Vagina (tissue), 2 donors: ENCODE measurements at regions not wholly inside any gene's neighbourhood (a gene's known extent, or its start where the extent isn't known, plus 50 kb on each side); places are given as distances from the start of the nearest gene placed in this dataset.

Source experiments
- DNase-seq, 2 donors: peaks; one replicate each; pipeline ENCODE4 v3.0.0-alpha.2; 2017; ENCODE audit errors: extremely low spot score in 2 of 2
- H3K27ac ChIP-seq: fragments of 200-600 bp; sonication (generic); one replicate; pipeline ENCODE4 v1.5.1; 2019
- H3K27me3 ChIP-seq: fragments of 200-600 bp; sonication (generic); one replicate; pipeline ENCODE4 v1.5.1; 2019
- H3K36me3 ChIP-seq, 2 donors: fragments of 200-600 bp; sonication (generic); one replicate each; pipeline ENCODE4 v1.5.1; 2017 to 2019
- H3K4me1 ChIP-seq: fragments of 200-600 bp; sonication (generic); one replicate; pipeline ENCODE4 v1.5.1; 2019
- H3K4me3 ChIP-seq, 2 donors: fragments of 200-600 bp; sonication (generic); 1 replicate in 1 of 2; 2 replicates in 1 of 2; pipeline ENCODE4 v1.5.1; 2016 to 2019
- H3K9me3 ChIP-seq: fragments of 200-600 bp; sonication (generic); one replicate; pipeline ENCODE4 v1.5.1; 2019
- POLR2A ChIP-seq, 2 donors: fragments of 450-650 bp; IDR thresholded peaks; one replicate each; pipeline ENCODE4 v1.6.1; 2017; ENCODE audit warnings: antibody characterized with exemption in 2 of 2, mild to moderate bottlenecking in 2 of 2, moderate library complexity in 2 of 2
- POLR2AphosphoS5 ChIP-seq, 2 donors: sonication (generic); formaldehyde crosslinking; IDR thresholded peaks; one replicate each; pipeline ENCODE4 v1.9.0; 2017; ENCODE audit warnings: antibody characterized with exemption in 2 of 2, mild to moderate bottlenecking in 2 of 2, low read depth in 1 of 2; ENCODE audit not compliant: insufficient read depth in 1 of 2
- intact Hi-C: fragments of 100-400 bp; cut with DNase I; formaldehyde crosslinking; loops from one replicate; pipeline ENCODE4 v1.15.1; 2023
- TF ChIP-seq, protein P1 (sequence below), 3 experiments: fragments of 450-650 bp in 2 of 3; fragments of 200-600 bp in 1 of 3; sonication (generic) in 1 of 3; IDR thresholded peaks; one replicate each; pipeline ENCODE4 v1.5.1; 2017 to 2019; ENCODE audit warnings: antibody characterized with exemption in 3 of 3, mild to moderate bottlenecking in 2 of 3, moderate library complexity in 2 of 3

DNA sequence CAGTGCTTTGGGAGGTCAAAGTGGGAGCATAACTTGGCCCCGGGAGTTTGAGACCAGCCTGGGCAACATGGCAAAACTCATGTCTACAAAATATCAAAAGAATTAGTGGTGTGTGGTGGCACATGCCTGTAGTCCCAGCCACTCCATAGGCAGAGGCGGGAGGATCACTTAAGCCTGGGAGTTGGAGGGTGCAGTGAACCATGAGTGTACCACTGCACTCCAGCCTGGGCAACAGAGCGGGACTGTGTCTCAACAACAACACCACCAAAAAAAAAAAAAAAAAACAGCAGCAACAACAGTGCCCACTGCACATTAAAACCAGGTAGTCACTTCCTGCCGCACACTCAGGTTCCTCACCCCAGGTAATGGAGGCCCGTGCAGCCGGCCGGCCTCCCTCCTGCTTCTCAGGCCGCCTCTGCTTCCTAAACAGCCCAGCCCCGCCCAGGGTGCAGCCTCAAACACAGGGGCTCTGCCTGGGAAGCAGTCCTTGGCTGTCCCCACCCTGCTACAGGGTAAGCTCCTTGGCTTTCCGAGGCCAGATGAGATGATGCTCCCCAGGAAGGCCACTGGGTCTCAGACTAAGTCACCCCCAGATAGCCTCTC lies 318.3 kb downstream of the SHANK2 start:
- DNase-seq = no peak
- H3K4me1 ChIP-seq = no peaks in the 10 kb centered on the region
- H3K9me3 ChIP-seq = no peaks in the 10 kb centered on the region
- no peaks in the 10 kb centered on the region for H3K36me3 ChIP-seq
- TF ChIP-seq, protein P1, sequence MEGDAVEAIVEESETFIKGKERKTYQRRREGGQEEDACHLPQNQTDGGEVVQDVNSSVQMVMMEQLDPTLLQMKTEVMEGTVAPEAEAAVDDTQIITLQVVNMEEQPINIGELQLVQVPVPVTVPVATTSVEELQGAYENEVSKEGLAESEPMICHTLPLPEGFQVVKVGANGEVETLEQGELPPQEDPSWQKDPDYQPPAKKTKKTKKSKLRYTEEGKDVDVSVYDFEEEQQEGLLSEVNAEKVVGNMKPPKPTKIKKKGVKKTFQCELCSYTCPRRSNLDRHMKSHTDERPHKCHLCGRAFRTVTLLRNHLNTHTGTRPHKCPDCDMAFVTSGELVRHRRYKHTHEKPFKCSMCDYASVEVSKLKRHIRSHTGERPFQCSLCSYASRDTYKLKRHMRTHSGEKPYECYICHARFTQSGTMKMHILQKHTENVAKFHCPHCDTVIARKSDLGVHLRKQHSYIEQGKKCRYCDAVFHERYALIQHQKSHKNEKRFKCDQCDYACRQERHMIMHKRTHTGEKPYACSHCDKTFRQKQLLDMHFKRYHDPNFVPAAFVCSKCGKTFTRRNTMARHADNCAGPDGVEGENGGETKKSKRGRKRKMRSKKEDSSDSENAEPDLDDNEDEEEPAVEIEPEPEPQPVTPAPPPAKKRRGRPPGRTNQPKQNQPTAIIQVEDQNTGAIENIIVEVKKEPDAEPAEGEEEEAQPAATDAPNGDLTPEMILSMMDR (IDR thresholded peaks at IDR 0.05) = no peak
- TF ChIP-seq POLR2A (IDR thresholded peaks at IDR 0.05) (no peak), POLR2AphosphoS5 (IDR thresholded peaks at IDR 0.05; ENCODE audit: insufficient read depth in 1 of 2, low read depth in 1 of 2) (no peak)
- no peak overlapping the region for H3K27ac ChIP-seq
- no peaks in the 10 kb centered on the region for H3K27me3 ChIP-seq
- intact Hi-C loops = no loop called here
- no peak overlapping the region for H3K4me3 ChIP-seq

DNA sequence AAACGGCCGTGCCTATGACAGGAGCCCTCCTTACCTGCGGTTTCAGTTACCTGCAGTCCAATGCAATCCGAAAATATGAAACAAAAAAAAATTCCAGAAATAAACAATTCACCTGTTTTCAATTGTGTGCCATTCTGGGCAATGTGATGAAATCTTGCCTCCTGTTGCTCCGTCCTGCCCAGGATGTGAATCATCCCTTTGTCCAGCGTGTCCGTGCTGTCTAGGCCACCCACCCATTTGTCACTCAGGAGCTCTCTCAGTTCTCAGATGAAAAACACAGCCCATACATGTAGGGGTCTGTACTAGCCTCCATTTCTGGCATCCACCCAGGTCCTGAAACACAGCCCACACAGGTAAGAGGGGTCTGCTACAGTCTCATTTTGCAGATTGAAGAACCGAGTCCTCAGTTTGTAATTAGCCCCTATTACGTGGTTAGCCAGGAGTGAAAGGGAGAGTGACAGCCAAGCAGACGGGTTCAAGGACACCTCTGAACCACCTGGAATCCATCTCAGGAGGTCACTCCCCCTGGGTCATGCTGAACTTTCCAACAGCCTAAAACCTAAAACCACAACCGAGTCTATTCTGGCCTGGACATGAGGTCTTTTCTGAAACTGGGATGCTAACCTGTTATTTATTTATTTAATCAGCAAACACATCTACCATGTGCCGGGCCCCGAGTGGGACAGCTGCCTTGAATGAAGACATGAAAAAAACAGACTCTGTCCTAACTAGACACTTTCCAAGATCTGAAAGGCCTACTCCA lies 317.2 kb downstream of the SHANK2 start:
- intact Hi-C loops = no loop called here
- TF ChIP-seq POLR2AphosphoS5 (IDR thresholded peaks at IDR 0.05; ENCODE audit: insufficient read depth in 1 of 2, low read depth in 1 of 2) (no peak), POLR2A (IDR thresholded peaks at IDR 0.05) (no peak)
- TF ChIP-seq, protein P1 (IDR thresholded peaks at IDR 0.05) = no peak
- Histone ChIP-seq H3K27ac (no peak overlapping the region), H3K4me1 (no peaks in the 10 kb centered on the region), H3K9me3 (no peaks in the 10 kb centered on the region), H3K4me3 (no peak overlapping the region), H3K36me3 (no peaks in the 10 kb centered on the region), H3K27me3 (no peaks in the 10 kb centered on the region)
- no peak for DNase-seq

DNA sequence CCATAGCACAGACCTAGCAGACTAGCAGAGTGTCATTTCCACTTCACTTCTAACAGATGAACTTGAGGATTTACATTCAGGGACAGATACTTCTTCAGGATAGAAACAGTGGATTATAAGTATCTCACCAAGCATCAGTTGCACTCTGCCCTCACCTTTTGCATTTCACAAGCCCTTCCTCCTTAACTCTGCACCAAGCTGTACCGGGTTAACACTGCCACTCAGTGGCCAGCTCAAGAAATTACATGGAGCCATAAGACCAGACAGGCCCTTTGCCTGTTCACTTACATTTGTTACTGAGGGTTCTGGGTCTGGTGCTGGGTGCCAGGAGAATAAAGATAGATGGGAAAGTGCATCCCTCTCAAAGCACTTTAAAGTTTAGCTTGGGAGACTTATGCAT lies 309.8 kb downstream of the SHANK2 start:
- intact Hi-C loops = no loop called here

DNA sequence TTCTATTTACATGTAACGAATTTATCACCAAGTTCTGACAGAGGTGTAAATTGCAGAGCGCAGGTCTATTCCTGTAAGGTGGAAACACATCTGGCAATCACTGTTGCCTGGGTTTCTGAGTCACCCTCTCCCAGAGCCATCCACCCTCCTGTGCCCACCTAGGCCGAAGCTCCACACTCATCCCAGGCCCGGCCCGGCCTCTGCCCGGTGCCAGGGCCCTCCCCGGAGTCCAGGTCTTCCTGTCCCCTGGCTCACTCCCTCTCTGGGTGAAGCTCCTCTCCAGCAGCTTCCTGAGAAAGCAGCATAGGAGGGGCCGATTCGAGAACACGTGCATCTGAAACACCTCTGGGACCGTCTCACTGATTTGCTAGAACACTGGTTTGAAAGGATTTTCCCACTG lies 308.2 kb downstream of the SHANK2 start:
- no peak for TF ChIP-seq POLR2A (IDR thresholded peaks at IDR 0.05)
- TF ChIP-seq, protein P1 (IDR thresholded peaks at IDR 0.05) = no peak
- TF ChIP-seq POLR2AphosphoS5 (IDR thresholded peaks at IDR 0.05; ENCODE audit: insufficient read depth in 1 of 2, low read depth in 1 of 2) = no peak
- peaks cover 11% of the 10 kb centered on the region for H3K9me3 ChIP-seq

More for the DNA sequence above, 309.8 kb downstream of the SHANK2 start:
- H3K4me3 ChIP-seq = no peak overlapping the region
- DNase-seq = no peak
- no peaks in the 10 kb centered on the region for H3K27me3 ChIP-seq
- peaks cover 11% of the 10 kb centered on the region for H3K9me3 ChIP-seq
- no peaks in the 10 kb centered on the region for H3K4me1 ChIP-seq
- no peak overlapping the region for H3K27ac ChIP-seq
- TF ChIP-seq POLR2AphosphoS5 (IDR thresholded peaks at IDR 0.05; ENCODE audit: insufficient read depth in 1 of 2, low read depth in 1 of 2) = no peak
- no peak for TF ChIP-seq POLR2A (IDR thresholded peaks at IDR 0.05)
- TF ChIP-seq, protein P1 (IDR thresholded peaks at IDR 0.05) = no peak
- H3K36me3 ChIP-seq = no peaks in the 10 kb centered on the region

DNA sequence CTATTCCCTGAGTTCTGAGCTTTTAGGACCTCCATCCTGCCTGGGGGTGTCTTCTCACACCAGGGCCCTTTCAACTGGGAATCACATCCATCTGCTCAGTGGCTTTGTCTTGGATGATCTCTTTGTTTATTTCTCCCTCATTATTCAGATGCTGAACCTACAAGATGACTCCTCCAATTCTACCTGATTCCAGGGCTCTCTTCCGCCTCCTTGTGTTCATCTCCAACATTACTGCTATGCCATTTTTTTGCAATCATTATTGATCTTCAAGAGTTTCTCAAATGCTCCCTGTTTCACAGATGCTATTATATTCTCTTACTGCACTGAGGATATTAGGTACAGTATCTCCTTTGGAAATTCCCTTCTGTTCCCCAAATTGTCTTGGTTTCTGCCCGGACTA lies 307.7 kb downstream of the SHANK2 start:
- TF ChIP-seq, protein P1 (IDR thresholded peaks at IDR 0.05) = no peak
- TF ChIP-seq POLR2A (IDR thresholded peaks at IDR 0.05) (no peak), POLR2AphosphoS5 (IDR thresholded peaks at IDR 0.05; ENCODE audit: insufficient read depth in 1 of 2, low read depth in 1 of 2) (no peak)
- intact Hi-C loops = no loop called here

More for the DNA sequence above, 308.2 kb downstream of the SHANK2 start:
- no peak for DNase-seq
- intact Hi-C loops = no loop called here
- Histone ChIP-seq H3K36me3 (no peaks in the 10 kb centered on the region), H3K27me3 (no peaks in the 10 kb centered on the region), H3K4me3 (no peak overlapping the region), H3K4me1 (no peaks in the 10 kb centered on the region), H3K27ac (no peak overlapping the region)

More for the DNA sequence above, 307.7 kb downstream of the SHANK2 start:
- Histone ChIP-seq H3K36me3 (no peaks in the 10 kb centered on the region), H3K27ac (no peak overlapping the region), H3K27me3 (no peaks in the 10 kb centered on the region), H3K9me3 (peaks cover 11% of the 10 kb centered on the region), H3K4me3 (no peak overlapping the region), H3K4me1 (no peaks in the 10 kb centered on the region)
- DNase-seq = no peak
